WTC11 (cell line): ENCODE measurements at regions not wholly inside any gene's neighbourhood (a gene's known extent, or its start where the extent isn't known, plus 50 kb on each side); places are given as distances from the start of the nearest gene placed in this dataset.

ENCODE experiments used
- ATAC-seq: fragments of 200-7000 bp; cut with Tn5 transposase; 2 replicates; pipeline ENCODE4 v1.10.0; 2021; ENCODE audit warnings: mild to moderate bottlenecking, moderate library complexity
- CTCF ChIA-PET: fragments of 300-600 bp; sonication (Branson Sonifier 250); formaldehyde crosslinking; loops from one replicate; lab custom pipeline; 2021; ENCODE audit warnings: antibody characterized with exemption; lab: Charles Lee
- POLR2A ChIA-PET: fragments of 350-600 bp; sonication (Branson Sonifier 250); formaldehyde crosslinking; loops from one replicate; lab custom pipeline; 2021; ENCODE audit warnings: antibody characterized with exemption; lab: Charles Lee
- DNase-seq: peaks from one replicate; pipeline ENCODE4 v3.0.0; 2021; ENCODE audit warnings: low spot score
- H3K27ac Mint-ChIP-seq: 2 replicates; pipeline ENCODE4 v1.8.0; 2021; ENCODE audit warnings: mixed read lengths
- H3K27me3 Mint-ChIP-seq: 2 replicates; pipeline ENCODE4 v1.8.0; 2021; ENCODE audit warnings: low read depth, mild to moderate bottlenecking, moderate library complexity, mixed read lengths
- H3K36me3 Mint-ChIP-seq: 2 replicates; pipeline ENCODE4 v1.8.0; 2021; ENCODE audit warnings: mixed read lengths
- H3K4me1 Mint-ChIP-seq: 2 replicates; pipeline ENCODE4 v1.8.0; 2022; ENCODE audit warnings: mixed read lengths
- H3K4me3 Mint-ChIP-seq: 2 replicates; pipeline ENCODE4 v1.8.0; 2021; ENCODE audit warnings: mild to moderate bottlenecking, moderate library complexity, mixed read lengths
- H3K9me3 Mint-ChIP-seq: 2 replicates; pipeline ENCODE4 v1.8.0; 2021; ENCODE audit warnings: mixed read lengths
- ESRRA ChIP-seq: sonication (generic); formaldehyde crosslinking; IDR thresholded peaks from 2 replicates; pipeline ENCODE4 v1.8.1; 2022; ENCODE audit warnings: mild to moderate bottlenecking, missing genetic modification reagents, borderline replicate concordance
- NFE2L1 ChIP-seq: sonication (generic); formaldehyde crosslinking; IDR thresholded peaks from 2 replicates; pipeline ENCODE4 v1.8.1; 2023; ENCODE audit warnings: missing genetic modification reagents
- NFYB ChIP-seq: sonication (generic); formaldehyde crosslinking; conservative IDR thresholded peaks from 2 replicates; pipeline ENCODE4 v1.8.0; 2022; ENCODE audit warnings: low read depth, missing genetic modification reagents
- RELA ChIP-seq: sonication (generic); formaldehyde crosslinking; IDR thresholded peaks from 2 replicates; pipeline ENCODE4 v1.8.1; 2022; ENCODE audit warnings: missing genetic modification reagents, mild to moderate bottlenecking, borderline replicate concordance
- TEAD4 ChIP-seq: sonication (generic); formaldehyde crosslinking; IDR thresholded peaks from 2 replicates; pipeline ENCODE4 v1.8.0; 2022; ENCODE audit warnings: mild to moderate bottlenecking, missing genetic modification reagents
- ZNF317 ChIP-seq: sonication (generic); formaldehyde crosslinking; IDR thresholded peaks from 2 replicates; pipeline ENCODE4 v1.8.1; 2023; ENCODE audit warnings: low read depth, mild to moderate bottlenecking, moderate library complexity, missing genetic modification reagents, borderline replicate concordance
- ZNF671 ChIP-seq: fragments of 250-450 bp; sonication (Bioruptor Pico); IDR thresholded peaks from 2 replicates; pipeline ENCODE4 v1.8.0; 2021; ENCODE audit warnings: mild to moderate bottlenecking
- TF ChIP-seq, protein P1 (sequence below): fragments of 250-450 bp; sonication (Bioruptor Pico); IDR thresholded peaks from 2 replicates; pipeline ENCODE4 v1.9.0; 2021; ENCODE audit warnings: moderate library complexity, mild to moderate bottlenecking, inconsistent platforms, borderline replicate concordance
- TF ChIP-seq, protein P2 (sequence below): fragments of 250-450 bp; sonication (Bioruptor Pico); conservative IDR thresholded peaks from 2 replicates; pipeline ENCODE4 v1.9.0; 2021; ENCODE audit warnings: mild to moderate bottlenecking
- TF ChIP-seq, protein P3 (sequence below): sonication (generic); formaldehyde crosslinking; IDR thresholded peaks from 2 replicates; pipeline ENCODE4 v1.8.0; 2022; ENCODE audit warnings: mild to moderate bottlenecking, missing genetic modification reagents
- TF ChIP-seq, protein P4 (sequence below): fragments of 250-450 bp; sonication (Bioruptor Pico); IDR thresholded peaks from 2 replicates; pipeline ENCODE4 v1.9.0; 2021; ENCODE audit warnings: mild to moderate bottlenecking, borderline replicate concordance
- TF ChIP-seq, protein P5 (sequence below): sonication (generic); formaldehyde crosslinking; IDR thresholded peaks from 2 replicates; pipeline ENCODE4 v1.8.1; 2023; ENCODE audit warnings: mild to moderate bottlenecking, moderate library complexity, missing genetic modification reagents

DNA sequence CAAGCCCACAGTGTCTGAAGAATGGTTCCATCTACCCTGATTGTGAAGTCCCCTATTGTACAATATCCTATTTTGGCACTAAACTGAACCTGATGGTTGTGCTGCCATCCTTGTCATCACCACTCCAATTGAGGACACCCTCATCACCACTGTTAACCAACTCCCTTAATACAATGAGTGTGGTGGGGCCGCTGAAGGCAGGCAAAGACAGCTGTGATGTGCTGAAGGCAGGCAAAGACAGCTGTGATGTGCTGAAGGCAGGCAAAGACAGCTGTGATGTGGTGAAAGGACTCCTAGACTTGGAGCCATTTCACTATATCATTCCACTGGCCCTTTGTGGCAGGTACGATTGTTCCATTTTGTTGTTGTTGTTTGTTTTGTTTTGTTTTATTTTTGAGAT, 481.6 kb downstream of the SOX6 start:
- no peaks in the 10 kb centered on the region; the same call in 1 of the 2 replicates for H3K27me3 Mint-ChIP-seq
- no peak overlapping the region for H3K4me3 Mint-ChIP-seq
- ATAC-seq (no peak), DNase-seq (no peak)
- H3K36me3 Mint-ChIP-seq: peaks cover 5% of the 10 kb centered on the region
- peaks cover 39% of the 10 kb centered on the region for H3K4me1 Mint-ChIP-seq
- TF ChIP-seq, protein P1, sequence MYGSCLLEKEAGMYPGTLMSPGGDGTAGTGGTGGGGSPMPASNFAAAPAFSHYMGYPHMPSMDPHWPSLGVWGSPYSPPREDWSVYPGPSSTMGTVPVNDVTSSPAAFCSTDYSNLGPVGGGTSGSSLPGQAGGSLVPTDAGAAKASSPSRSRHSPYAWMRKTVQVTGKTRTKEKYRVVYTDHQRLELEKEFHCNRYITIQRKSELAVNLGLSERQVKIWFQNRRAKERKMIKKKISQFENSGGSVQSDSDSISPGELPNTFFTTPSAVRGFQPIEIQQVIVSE (CRISPR knock-in tag): no peak
- TF ChIP-seq ZNF671 (CRISPR knock-in tag) (no peak), NFE2L1 (CRISPR knock-in tag) (no peak), NFYB (CRISPR knock-in tag) (no peak), ZNF317 (CRISPR knock-in tag) (no peak), TEAD4 (CRISPR knock-in tag) (no peak)
- TF ChIP-seq, protein P2, sequence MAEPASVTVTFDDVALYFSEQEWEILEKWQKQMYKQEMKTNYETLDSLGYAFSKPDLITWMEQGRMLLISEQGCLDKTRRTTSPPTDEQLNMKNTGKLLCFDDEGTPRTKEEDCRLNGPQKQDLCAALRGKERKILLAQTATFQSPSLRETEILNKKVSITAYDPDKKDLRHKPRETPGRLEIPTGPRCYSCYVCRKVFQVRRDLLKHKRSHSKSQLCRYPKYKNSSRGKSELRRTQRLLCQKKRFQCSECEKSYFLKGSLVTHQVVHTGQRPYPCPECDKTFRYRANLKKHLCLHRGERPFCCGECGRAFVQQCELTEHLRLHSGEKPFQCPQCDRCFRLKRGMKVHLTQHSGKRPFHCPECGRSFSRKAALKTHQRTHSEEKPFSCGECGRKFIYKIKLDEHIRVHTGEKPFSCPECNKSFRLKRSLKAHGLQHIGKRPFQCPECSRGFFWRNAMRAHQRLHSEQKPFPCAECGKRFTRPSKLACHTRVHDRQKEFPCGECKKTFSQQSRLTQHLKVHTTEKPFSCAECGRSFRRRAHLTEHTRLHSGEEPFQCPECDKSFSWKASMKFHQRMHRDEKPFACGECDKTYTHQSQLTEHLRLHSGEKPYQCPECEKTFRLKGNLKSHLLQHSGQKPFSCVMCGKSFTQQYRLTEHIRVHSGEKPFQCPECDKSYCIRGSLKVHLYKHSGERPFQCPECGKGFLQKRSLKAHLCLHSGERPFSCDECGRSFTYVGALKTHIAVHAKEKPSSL (CRISPR knock-in tag): no peak
- TF ChIP-seq, protein P3, sequence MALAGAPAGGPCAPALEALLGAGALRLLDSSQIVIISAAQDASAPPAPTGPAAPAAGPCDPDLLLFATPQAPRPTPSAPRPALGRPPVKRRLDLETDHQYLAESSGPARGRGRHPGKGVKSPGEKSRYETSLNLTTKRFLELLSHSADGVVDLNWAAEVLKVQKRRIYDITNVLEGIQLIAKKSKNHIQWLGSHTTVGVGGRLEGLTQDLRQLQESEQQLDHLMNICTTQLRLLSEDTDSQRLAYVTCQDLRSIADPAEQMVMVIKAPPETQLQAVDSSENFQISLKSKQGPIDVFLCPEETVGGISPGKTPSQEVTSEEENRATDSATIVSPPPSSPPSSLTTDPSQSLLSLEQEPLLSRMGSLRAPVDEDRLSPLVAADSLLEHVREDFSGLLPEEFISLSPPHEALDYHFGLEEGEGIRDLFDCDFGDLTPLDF (CRISPR knock-in tag): no peak
- TF ChIP-seq, protein P4, sequence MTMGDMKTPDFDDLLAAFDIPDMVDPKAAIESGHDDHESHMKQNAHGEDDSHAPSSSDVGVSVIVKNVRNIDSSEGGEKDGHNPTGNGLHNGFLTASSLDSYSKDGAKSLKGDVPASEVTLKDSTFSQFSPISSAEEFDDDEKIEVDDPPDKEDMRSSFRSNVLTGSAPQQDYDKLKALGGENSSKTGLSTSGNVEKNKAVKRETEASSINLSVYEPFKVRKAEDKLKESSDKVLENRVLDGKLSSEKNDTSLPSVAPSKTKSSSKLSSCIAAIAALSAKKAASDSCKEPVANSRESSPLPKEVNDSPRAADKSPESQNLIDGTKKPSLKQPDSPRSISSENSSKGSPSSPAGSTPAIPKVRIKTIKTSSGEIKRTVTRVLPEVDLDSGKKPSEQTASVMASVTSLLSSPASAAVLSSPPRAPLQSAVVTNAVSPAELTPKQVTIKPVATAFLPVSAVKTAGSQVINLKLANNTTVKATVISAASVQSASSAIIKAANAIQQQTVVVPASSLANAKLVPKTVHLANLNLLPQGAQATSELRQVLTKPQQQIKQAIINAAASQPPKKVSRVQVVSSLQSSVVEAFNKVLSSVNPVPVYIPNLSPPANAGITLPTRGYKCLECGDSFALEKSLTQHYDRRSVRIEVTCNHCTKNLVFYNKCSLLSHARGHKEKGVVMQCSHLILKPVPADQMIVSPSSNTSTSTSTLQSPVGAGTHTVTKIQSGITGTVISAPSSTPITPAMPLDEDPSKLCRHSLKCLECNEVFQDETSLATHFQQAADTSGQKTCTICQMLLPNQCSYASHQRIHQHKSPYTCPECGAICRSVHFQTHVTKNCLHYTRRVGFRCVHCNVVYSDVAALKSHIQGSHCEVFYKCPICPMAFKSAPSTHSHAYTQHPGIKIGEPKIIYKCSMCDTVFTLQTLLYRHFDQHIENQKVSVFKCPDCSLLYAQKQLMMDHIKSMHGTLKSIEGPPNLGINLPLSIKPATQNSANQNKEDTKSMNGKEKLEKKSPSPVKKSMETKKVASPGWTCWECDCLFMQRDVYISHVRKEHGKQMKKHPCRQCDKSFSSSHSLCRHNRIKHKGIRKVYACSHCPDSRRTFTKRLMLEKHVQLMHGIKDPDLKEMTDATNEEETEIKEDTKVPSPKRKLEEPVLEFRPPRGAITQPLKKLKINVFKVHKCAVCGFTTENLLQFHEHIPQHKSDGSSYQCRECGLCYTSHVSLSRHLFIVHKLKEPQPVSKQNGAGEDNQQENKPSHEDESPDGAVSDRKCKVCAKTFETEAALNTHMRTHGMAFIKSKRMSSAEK: no peak
- H3K27ac Mint-ChIP-seq: no peak overlapping the region
- POLR2A ChIA-PET: no interaction called here
- peaks cover 32% of the 10 kb centered on the region for H3K9me3 Mint-ChIP-seq
- CTCF ChIA-PET: no interaction called here

DNA sequence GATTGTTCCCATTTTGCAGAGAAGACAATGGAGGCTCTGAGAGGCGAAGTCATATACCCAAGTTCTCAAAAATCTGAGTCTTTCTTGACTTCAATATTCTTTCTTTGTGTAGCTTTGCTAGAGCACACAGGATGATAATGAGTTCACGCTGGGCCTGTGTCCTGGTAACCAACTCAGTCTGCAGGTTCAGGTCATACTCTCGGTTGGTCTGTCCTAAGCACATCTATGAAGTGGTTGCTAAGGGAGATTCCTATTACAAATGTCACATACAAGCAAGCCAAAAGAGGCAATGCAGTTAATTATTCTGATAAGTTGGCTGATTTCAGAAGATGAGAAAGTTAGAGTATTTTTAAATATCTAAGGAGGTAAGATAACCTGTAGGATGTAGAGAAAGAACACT, 481.0 kb downstream of the SOX6 start:
- ChIA-PET CTCF (interaction anchor here (0.8 to 1.8 kb wide), 2 partner anchors 24 to 56 kb away, joined by 3 to 6 read pairs; no protein-coding TSS in a partner anchor), POLR2A (interaction anchor here (0.7 kb wide), 1 partner anchor 10 kb away, joined by 3 read pairs; no protein-coding TSS in a partner anchor)
- DNase-seq (no peak), ATAC-seq (no peak)
- peaks cover 5% of the 10 kb centered on the region for H3K36me3 Mint-ChIP-seq
- peaks cover 32% of the 10 kb centered on the region for H3K9me3 Mint-ChIP-seq
- no peak overlapping the region for H3K27ac Mint-ChIP-seq
- H3K4me3 Mint-ChIP-seq: no peak overlapping the region
- no peaks in the 10 kb centered on the region; the same call in 1 of the 2 replicates for H3K27me3 Mint-ChIP-seq
- H3K4me1 Mint-ChIP-seq: peaks cover 39% of the 10 kb centered on the region
- TF ChIP-seq ESRRA (CRISPR knock-in tag) (no peak), TEAD4 (CRISPR knock-in tag) (no peak), RELA (CRISPR knock-in tag) (no peak)
- TF ChIP-seq, protein P5, sequence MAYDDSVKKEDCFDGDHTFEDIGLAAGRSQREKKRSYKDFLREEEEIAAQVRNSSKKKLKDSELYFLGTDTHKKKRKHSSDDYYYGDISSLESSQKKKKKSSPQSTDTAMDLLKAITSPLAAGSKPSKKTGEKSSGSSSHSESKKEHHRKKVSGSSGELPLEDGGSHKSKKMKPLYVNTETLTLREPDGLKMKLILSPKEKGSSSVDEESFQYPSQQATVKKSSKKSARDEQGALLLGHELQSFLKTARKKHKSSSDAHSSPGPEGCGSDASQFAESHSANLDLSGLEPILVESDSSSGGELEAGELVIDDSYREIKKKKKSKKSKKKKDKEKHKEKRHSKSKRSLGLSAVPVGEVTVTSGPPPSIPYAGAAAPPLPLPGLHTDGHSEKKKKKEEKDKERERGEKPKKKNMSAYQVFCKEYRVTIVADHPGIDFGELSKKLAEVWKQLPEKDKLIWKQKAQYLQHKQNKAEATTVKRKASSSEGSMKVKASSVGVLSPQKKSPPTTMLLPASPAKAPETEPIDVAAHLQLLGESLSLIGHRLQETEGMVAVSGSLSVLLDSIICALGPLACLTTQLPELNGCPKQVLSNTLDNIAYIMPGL (CRISPR knock-in tag): no peak
- TF ChIP-seq, all 79 proteins: peak for 0
